Ishikawa (cell line): ENCODE measurements at regions not wholly inside any gene's neighbourhood (a gene's known extent, or its start where the extent isn't known, plus 50 kb on each side); places are given as distances from the start of the nearest gene placed in this dataset.

ENCODE experiments used
- CEBPB ChIP-seq: IDR thresholded peaks from 2 replicates; pipeline ENCODE4 v1.6.1; 2012
- CREB1 ChIP-seq: IDR thresholded peaks from 2 replicates; pipeline ENCODE4 v1.6.1; 2012; ENCODE audit warnings: low read depth
- EGR1 ChIP-seq: IDR thresholded peaks from 2 replicates; pipeline ENCODE4 v1.6.1; 2012
- EP300 ChIP-seq: IDR thresholded peaks from 2 replicates; pipeline ENCODE4 v1.6.1; 2012; ENCODE audit warnings: borderline replicate concordance
- FOXM1 ChIP-seq: IDR thresholded peaks from 2 replicates; pipeline ENCODE4 v1.6.1; 2012; ENCODE audit warnings: low read depth, borderline replicate concordance
- NFIC ChIP-seq: IDR thresholded peaks from 2 replicates; pipeline ENCODE4 v1.6.1; 2012
- RAD21 ChIP-seq: IDR thresholded peaks from 2 replicates; pipeline ENCODE4 v1.6.1; 2012; ENCODE audit warnings: low read depth
- TAF1 ChIP-seq: IDR thresholded peaks from 2 replicates; pipeline ENCODE4 v1.6.1; 2012; ENCODE audit warnings: low read depth, mild to moderate bottlenecking
- TCF12 ChIP-seq: IDR thresholded peaks from 2 replicates; pipeline ENCODE4 v1.6.1; 2012; ENCODE audit warnings: low read depth
- TEAD4 ChIP-seq: IDR thresholded peaks from 2 replicates; pipeline ENCODE4 v1.6.1; 2012
- YY1 ChIP-seq: IDR thresholded peaks from 2 replicates; pipeline ENCODE4 v1.6.1; 2012; ENCODE audit warnings: low read depth
- ZBTB7A ChIP-seq: IDR thresholded peaks from 2 replicates; pipeline ENCODE4 v1.6.1; 2012; ENCODE audit warnings: low read depth
- TF ChIP-seq, protein P1 (sequence below): IDR thresholded peaks from 2 replicates; pipeline ENCODE4 v1.6.1; 2012
- TF ChIP-seq, protein P2 (sequence below): IDR thresholded peaks from 2 replicates; pipeline ENCODE4 v1.6.1; 2012; ENCODE audit warnings: low read depth, mild to moderate bottlenecking
- TF ChIP-seq, protein P3 (sequence below): IDR thresholded peaks from 2 replicates; pipeline ENCODE4 v1.6.1; 2012

DNA sequence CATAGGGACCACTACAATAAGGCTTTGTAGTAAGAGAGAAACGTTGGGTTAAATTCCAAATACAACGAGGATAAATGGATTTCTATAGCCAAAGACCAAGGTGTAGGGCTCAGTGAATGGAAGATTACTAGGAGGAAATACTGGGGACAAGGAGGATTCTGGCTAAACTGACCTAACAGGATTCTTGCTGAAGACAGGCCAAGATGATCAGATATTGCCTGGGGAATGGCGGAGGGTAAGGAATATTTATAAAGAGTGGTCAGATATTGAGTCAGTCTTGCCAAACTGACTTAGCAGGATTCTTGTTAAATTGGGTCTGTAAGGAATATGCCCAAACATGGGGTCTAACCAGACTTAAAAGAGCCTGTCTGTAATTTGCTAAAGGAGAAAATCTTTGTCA is 463.8 kb downstream of the EDEM1 start:
- no peak for TF ChIP-seq ZBTB7A
- no peak for TF ChIP-seq YY1
- TF ChIP-seq, protein P1, sequence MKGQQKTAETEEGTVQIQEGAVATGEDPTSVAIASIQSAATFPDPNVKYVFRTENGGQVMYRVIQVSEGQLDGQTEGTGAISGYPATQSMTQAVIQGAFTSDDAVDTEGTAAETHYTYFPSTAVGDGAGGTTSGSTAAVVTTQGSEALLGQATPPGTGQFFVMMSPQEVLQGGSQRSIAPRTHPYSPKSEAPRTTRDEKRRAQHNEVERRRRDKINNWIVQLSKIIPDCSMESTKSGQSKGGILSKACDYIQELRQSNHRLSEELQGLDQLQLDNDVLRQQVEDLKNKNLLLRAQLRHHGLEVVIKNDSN, result no peak
- TF ChIP-seq RAD21, result no peak
- TF ChIP-seq CREB1, result no peak
- TF ChIP-seq NFIC, result no peak
- TF ChIP-seq TEAD4, result no peak
- no peak for TF ChIP-seq FOXM1
- TF ChIP-seq, protein P2, sequence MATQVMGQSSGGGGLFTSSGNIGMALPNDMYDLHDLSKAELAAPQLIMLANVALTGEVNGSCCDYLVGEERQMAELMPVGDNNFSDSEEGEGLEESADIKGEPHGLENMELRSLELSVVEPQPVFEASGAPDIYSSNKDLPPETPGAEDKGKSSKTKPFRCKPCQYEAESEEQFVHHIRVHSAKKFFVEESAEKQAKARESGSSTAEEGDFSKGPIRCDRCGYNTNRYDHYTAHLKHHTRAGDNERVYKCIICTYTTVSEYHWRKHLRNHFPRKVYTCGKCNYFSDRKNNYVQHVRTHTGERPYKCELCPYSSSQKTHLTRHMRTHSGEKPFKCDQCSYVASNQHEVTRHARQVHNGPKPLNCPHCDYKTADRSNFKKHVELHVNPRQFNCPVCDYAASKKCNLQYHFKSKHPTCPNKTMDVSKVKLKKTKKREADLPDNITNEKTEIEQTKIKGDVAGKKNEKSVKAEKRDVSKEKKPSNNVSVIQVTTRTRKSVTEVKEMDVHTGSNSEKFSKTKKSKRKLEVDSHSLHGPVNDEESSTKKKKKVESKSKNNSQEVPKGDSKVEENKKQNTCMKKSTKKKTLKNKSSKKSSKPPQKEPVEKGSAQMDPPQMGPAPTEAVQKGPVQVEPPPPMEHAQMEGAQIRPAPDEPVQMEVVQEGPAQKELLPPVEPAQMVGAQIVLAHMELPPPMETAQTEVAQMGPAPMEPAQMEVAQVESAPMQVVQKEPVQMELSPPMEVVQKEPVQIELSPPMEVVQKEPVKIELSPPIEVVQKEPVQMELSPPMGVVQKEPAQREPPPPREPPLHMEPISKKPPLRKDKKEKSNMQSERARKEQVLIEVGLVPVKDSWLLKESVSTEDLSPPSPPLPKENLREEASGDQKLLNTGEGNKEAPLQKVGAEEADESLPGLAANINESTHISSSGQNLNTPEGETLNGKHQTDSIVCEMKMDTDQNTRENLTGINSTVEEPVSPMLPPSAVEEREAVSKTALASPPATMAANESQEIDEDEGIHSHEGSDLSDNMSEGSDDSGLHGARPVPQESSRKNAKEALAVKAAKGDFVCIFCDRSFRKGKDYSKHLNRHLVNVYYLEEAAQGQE, result no peak
- TF ChIP-seq EGR1, result no peak
- no peak for TF ChIP-seq EP300
- no peak for TF ChIP-seq CEBPB
- no peak for TF ChIP-seq TCF12
- no peak for TF ChIP-seq TAF1
- TF ChIP-seq, protein P3, sequence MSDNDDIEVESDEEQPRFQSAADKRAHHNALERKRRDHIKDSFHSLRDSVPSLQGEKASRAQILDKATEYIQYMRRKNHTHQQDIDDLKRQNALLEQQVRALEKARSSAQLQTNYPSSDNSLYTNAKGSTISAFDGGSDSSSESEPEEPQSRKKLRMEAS, result no peak

DNA sequence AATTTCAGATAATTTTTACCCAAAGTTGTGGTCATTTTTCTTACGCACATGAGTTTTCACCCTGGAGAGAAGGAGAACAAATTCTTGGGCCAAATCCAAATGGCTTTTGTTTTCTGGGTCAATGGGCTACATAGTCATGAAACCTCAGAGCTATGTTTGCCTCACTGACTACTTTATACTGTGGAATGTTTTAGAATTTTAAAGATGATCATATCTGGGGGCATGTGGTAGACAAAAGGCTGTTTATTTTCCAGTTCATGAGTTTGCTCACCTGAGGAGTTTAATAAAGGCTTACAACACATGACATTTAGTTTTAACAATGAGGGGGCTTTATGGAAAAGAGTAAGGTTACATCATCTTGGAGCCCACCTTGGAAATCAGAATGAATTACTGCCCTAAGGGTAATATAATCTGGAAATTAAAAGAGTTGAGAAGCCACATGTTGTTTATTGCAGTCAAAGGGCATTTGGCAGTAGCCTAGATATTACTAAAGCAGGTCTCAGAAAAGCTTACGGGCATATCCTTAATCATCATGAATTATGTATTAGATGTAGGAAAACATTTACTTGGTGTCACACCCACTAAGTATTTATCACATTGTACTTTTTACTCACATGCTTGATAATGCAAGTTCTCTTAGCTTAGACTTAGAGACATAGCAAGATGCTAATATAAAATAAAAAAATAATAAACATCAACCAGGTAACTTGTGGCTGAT is 466.1 kb downstream of the EDEM1 start:
- TF ChIP-seq ZBTB7A (no peak), CREB1 (no peak)
- TF ChIP-seq, protein P2, result no peak

DNA sequence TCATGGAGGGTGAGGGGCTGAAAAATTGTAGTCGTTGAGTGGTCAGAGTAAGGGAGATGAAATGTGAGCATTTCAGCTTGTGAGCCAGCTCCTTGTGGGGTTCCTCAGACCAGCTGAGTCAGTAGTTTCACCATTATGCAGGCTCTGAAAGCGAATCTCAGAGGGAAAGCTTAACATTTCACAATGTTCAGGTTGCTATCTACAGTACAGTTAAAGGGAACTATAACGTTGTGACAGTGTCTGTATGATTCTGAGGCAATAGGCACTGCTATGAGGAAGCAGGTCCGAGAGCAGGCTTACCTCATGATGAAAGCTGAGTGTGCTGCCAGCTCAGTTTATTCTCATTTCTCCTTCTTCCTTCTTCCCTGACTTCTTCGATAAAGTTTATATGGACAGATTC is 469.6 kb downstream of the EDEM1 start:
- TF ChIP-seq, protein P2, result no peak
- TF ChIP-seq, protein P3, result no peak
- TF ChIP-seq FOXM1 (no peak), ZBTB7A (no peak), YY1 (no peak), RAD21 (no peak), TEAD4 (no peak), CEBPB (no peak), NFIC (no peak), EGR1 (no peak), EP300 (no peak), TAF1 (no peak), TCF12 (no peak), CREB1 (no peak)
- TF ChIP-seq, protein P1, result no peak

DNA sequence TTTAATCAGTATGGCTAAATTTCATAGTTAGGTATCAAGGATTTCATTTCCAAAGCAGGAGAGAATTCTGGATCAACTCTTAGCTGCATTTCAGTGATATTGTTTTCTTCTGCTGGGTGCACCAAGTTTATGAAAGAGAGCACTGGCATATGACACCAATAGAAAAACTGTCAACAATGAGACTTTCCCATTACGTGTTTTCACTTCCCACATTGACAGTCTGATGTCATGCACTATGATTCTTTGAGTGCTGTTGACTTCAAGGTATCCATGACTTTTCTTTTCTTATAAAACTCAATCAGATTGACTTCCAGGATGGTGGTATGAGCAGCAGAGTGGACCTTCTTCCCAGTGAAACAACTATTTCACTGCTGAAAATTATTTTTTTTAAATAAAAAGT is 476.1 kb downstream of the EDEM1 start:
- TF ChIP-seq CREB1, result no peak
- no peak for TF ChIP-seq ZBTB7A
- no peak for TF ChIP-seq CEBPB
- TF ChIP-seq EGR1, result no peak
- TF ChIP-seq EP300, result no peak
- TF ChIP-seq TEAD4, result no peak
